HG03439 (cell line): ENCODE measurements at regions not wholly inside any gene's neighbourhood (a gene's known extent, or its start where the extent isn't known, plus 50 kb on each side); places are given as distances from the start of the nearest gene placed in this dataset.
"Not testable (repeated sequence)": the region's sequence is repeated elsewhere in the genome, so short reads cannot be mapped to it uniquely, and the experiment has no call there.

Experiments used
- ATAC-seq: cut with Tn5 transposase; IDR thresholded peaks from one replicate; pipeline ENCODE4 v1.9.1; 2021; ENCODE audit warnings: mild to moderate bottlenecking, moderate library complexity; ENCODE audit not compliant: unreplicated experiment

GRCh38 chr9:85163415-85163814, 493.9 kb downstream of the NTRK2 start:
- ATAC-seq: no peak

- no peak for ATAC-seq
Observed at GRCh38 chr9:85162822-85163221, 493.3 kb downstream of the NTRK2 start.

GRCh38 chr9:85160944-85161343, 491.4 kb downstream of the NTRK2 start:
- not testable (repeated sequence) for ATAC-seq

- ATAC-seq: no peak
Observed at GRCh38 chr9:85158512-85158911, 489.0 kb downstream of the NTRK2 start.

- ATAC-seq: no peak
Observed at GRCh38 chr9:85157772-85158171, 488.2 kb downstream of the NTRK2 start.

GRCh38 chr9:85156652-85157051, 487.1 kb downstream of the NTRK2 start:
- ATAC-seq: no peak

- no peak for ATAC-seq
Observed at GRCh38 chr9:85155352-85155751, 485.8 kb downstream of the NTRK2 start.

- ATAC-seq: no peak
Observed at GRCh38 chr9:85151741-85152140, 482.2 kb downstream of the NTRK2 start.

- ATAC-seq: no peak
Observed at GRCh38 chr9:85151162-85151561, 481.6 kb downstream of the NTRK2 start.

GRCh38 chr9:85147046-85147640, 477.6 kb downstream of the NTRK2 start:
- ATAC-seq: no peak

GRCh38 chr9:85142968-85143367, 473.4 kb downstream of the NTRK2 start:
- no peak for ATAC-seq

GRCh38 chr9:85142496-85142911, 473.0 kb downstream of the NTRK2 start:
- ATAC-seq: no peak

GRCh38 chr9:85137696-85138095, 468.2 kb downstream of the NTRK2 start:
- no peak for ATAC-seq

- ATAC-seq: no peak
Observed at GRCh38 chr9:85136987-85137386, 467.5 kb downstream of the NTRK2 start.

GRCh38 chr9:85136507-85136906, 467.0 kb downstream of the NTRK2 start:
- no peak for ATAC-seq

GRCh38 chr9:85130764-85131163, 461.2 kb downstream of the NTRK2 start:
- ATAC-seq: no peak

GRCh38 chr9:85130260-85130659, 460.7 kb downstream of the NTRK2 start:
- ATAC-seq: no peak

GRCh38 chr9:85129514-85129913, 460.0 kb downstream of the NTRK2 start:
- no peak for ATAC-seq

- no peak for ATAC-seq
Observed at GRCh38 chr9:85118990-85119755, 449.6 kb downstream of the NTRK2 start.

- no peak for ATAC-seq
Observed at GRCh38 chr9:85117831-85118230, 448.3 kb downstream of the NTRK2 start.

- ATAC-seq: no peak
Observed at GRCh38 chr9:85115473-85115872, 445.9 kb downstream of the NTRK2 start.

- ATAC-seq: no peak
Observed at GRCh38 chr9:85114799-85115198, 445.3 kb downstream of the NTRK2 start.
